GM12892 (cell line): ENCODE measurements at regions not wholly inside any gene's neighbourhood (a gene's known extent, or its start where the extent isn't known, plus 50 kb on each side); places are given as distances from the start of the nearest gene placed in this dataset.

Experiments used
- DNase-seq: peaks from one replicate; pipeline ENCODE4 v3.0.0; 2011; ENCODE audit not compliant: insufficient read length
- FAIRE-seq: peaks from 2 replicates; lab custom pipeline; 2011; peaks lifted over from hg19 to GRCh38; lab: Jason Lieb, UNC
- POLR2A ChIP-seq: IDR thresholded peaks from 2 replicates; pipeline ENCODE4 v1.6.1; 2011; ENCODE audit warnings: low read depth, low read length, control low read depth
- POLR2AphosphoS5 ChIP-seq: IDR thresholded peaks from 2 replicates; pipeline ENCODE4 v1.6.1; 2011; ENCODE audit warnings: low read depth, low read length, control low read depth
- TAF1 ChIP-seq: IDR thresholded peaks from 2 replicates; pipeline ENCODE4 v1.6.1; 2011; ENCODE audit warnings: low read depth, mild to moderate bottlenecking, control low read depth, low read length, borderline replicate concordance

GRCh38 chr3:67853520-67853919, 199.1 kb upstream of the SUCLG2 start:
- TF ChIP-seq POLR2AphosphoS5 (no peak), POLR2A (no peak), TAF1 (no peak)
- no peak for DNase-seq
- FAIRE-seq = no peak

- DNase-seq (no peak), FAIRE-seq (no peak)
- TF ChIP-seq POLR2A (no peak), TAF1 (no peak), POLR2AphosphoS5 (no peak)
These were observed 193.9 kb upstream of the SUCLG2 start for GRCh38 chr3:67848299-67848698.

DNA sequence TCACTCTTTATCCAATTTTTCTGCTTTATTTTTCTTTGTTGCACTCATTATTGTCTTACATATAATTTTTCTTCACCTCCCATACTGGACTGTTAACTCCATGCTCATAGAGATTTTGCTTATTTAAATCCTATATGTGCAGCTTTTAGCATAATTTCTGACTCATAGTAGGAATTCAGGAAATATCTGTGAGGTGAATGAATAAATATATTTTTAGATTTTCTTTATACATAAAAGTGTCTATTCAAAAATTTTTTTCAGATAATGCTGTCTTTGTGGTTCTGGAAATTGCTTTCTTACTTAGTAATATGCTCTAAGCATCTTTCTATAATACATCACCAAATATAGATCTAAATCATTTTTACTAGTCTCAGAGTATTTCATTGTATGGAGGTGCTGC, 191.8 kb upstream of the SUCLG2 start:
- TF ChIP-seq POLR2AphosphoS5 (no peak), TAF1 (no peak)
- DNase-seq = no peak
- no peak for FAIRE-seq

GRCh38 chr3:67832817-67833216, 178.4 kb upstream of the SUCLG2 start:
- DNase-seq (no peak), FAIRE-seq (no peak)
- TF ChIP-seq POLR2A = no peak
- no peak for TF ChIP-seq TAF1
- no peak for TF ChIP-seq POLR2AphosphoS5

- FAIRE-seq (no peak), DNase-seq (no peak)
- TF ChIP-seq POLR2A (no peak), TAF1 (no peak), POLR2AphosphoS5 (no peak)
These were observed 176.8 kb upstream of the SUCLG2 start for GRCh38 chr3:67831262-67831661.

DNA sequence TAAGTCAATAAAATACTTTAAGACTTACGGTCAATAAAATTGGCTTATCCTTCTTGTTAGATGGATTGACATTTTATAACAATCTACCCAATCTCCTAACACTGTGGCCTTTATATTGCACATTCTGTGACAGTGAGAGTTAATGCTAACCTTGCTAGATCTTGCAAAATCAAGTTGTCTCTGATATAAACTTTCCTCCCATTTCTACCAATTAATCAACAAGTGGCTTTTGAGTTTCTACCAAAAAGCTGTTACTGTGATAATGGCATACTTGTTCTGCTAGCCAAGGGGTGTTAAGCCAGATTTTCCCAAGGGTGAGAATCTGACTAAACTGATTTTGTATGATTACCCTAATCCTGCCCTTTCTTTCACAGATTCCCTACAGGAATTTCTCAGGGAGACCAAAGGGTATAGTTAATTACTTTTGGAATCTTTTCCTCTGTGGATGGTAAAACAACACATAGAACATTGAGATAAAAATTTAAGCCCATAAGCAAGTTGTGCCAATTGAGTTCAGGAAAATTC, 174.1 kb upstream of the SUCLG2 start:
- DNase-seq = no peak
- no peak for FAIRE-seq
- TF ChIP-seq POLR2A (no peak), TAF1 (no peak), POLR2AphosphoS5 (no peak)

DNA sequence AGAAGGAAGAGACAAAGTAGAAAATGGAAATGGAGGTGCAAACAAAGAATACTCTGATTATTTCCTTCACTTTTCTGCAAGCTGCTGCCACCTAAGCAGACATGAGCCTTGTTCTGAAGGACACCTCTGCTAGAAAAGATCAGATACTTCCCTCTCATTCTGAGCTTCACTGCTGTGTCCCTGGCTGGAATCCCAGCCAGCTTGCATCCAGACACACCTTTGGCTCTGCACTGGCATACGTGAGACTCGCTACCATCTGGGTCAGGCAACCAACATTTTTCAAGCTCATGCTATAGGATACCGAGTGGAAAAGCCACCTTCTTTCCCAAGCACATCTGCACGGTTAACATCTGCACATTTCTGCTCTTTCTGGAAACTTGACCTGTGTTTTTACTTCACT, 166.7 kb upstream of the SUCLG2 start:
- TF ChIP-seq POLR2A = no peak
- no peak for TF ChIP-seq POLR2AphosphoS5
- TF ChIP-seq TAF1 = no peak
- FAIRE-seq = no peak
- DNase-seq = no peak

- DNase-seq = no peak
- TF ChIP-seq TAF1 = no peak
- TF ChIP-seq POLR2A = no peak
- no peak for TF ChIP-seq POLR2AphosphoS5
- no peak for FAIRE-seq
These were observed 165.0 kb upstream of the SUCLG2 start for GRCh38 chr3:67819447-67819846.

GRCh38 chr3:67809370-67809935, 155.0 kb upstream of the SUCLG2 start:
- TF ChIP-seq TAF1 = no peak
- no peak for TF ChIP-seq POLR2AphosphoS5
- TF ChIP-seq POLR2A = no peak
- no peak for FAIRE-seq
- DNase-seq = no peak

- DNase-seq (no peak), FAIRE-seq (no peak)
- TF ChIP-seq POLR2A = no peak
- TF ChIP-seq TAF1 = no peak
- TF ChIP-seq POLR2AphosphoS5 = no peak
These were observed 154.5 kb upstream of the SUCLG2 start for GRCh38 chr3:67808906-67809305.

- FAIRE-seq (no peak), DNase-seq (no peak)
- TF ChIP-seq POLR2AphosphoS5 (no peak), TAF1 (no peak), POLR2A (no peak)
These were observed 150.2 kb upstream of the SUCLG2 start for GRCh38 chr3:67804578-67804977.

DNA sequence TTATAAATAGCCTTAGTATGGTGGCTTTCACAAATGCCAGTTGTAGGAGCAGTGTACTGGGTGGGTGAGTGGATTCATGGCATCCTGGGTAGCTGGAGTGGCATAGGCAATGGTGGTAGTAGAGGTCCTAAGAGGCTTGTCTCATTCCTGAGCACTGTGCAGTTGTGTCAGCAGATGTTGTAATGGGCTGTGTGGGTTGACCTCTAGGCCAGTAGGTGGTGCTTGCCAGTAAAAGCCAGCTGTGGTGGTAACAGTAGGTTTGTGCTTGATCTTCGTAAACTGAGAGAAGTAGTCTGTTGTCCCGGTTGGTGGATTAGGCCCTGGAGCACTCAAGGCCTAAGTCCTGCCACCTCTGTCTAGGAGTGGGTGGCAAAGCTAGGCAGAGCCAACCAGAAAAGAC, 149.7 kb upstream of the SUCLG2 start:
- TF ChIP-seq POLR2AphosphoS5 = no peak
- no peak for TF ChIP-seq TAF1
- no peak for TF ChIP-seq POLR2A
- DNase-seq = no peak
- FAIRE-seq = no peak
